OCI-LY1 (cell line): ENCODE measurements at regions not wholly inside any gene's neighbourhood (a gene's known extent, or its start where the extent isn't known, plus 50 kb on each side); places are given as distances from the start of the nearest gene placed in this dataset.

Experiments used
- EZH2 ChIP-seq: fragments of 200-600 bp; sonication (generic), shearing (Covaris generic); IDR thresholded peaks from 2 replicates; pipeline ENCODE4 v1.8.0; 2017; ENCODE audit warnings: borderline replicate concordance, mixed run types, mild to moderate bottlenecking, antibody characterized with exemption, low read length, moderate library complexity, mixed read lengths
- TF ChIP-seq, protein P1 (sequence below): fragments of 200-600 bp; sonication (generic), shearing (Covaris generic); IDR thresholded peaks from 2 replicates; pipeline ENCODE4 v1.5.1; 2017; ENCODE audit warnings: mild to moderate bottlenecking, antibody characterized with exemption, low read length, moderate library complexity, mixed read lengths

DNA sequence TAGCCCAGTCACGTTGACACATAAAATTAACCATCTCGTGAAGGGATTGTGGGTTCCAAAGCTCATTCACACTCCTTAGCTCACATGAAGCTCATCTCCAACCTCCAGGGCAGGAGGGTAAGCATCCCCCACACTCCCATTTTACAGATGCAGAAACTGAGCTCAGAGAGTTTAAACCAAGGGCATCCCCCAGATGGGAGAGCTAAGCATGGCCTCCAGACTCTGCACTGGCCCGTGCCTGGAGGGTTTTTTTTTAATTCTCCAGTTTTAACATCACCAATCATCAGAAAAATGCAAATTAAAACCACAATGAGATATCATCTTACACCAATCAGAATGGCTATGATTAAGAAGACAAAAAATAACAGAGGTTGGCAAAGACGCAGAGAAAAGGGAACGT is 53.3 kb upstream of the TCF7L2 start:
- TF ChIP-seq, protein P1, sequence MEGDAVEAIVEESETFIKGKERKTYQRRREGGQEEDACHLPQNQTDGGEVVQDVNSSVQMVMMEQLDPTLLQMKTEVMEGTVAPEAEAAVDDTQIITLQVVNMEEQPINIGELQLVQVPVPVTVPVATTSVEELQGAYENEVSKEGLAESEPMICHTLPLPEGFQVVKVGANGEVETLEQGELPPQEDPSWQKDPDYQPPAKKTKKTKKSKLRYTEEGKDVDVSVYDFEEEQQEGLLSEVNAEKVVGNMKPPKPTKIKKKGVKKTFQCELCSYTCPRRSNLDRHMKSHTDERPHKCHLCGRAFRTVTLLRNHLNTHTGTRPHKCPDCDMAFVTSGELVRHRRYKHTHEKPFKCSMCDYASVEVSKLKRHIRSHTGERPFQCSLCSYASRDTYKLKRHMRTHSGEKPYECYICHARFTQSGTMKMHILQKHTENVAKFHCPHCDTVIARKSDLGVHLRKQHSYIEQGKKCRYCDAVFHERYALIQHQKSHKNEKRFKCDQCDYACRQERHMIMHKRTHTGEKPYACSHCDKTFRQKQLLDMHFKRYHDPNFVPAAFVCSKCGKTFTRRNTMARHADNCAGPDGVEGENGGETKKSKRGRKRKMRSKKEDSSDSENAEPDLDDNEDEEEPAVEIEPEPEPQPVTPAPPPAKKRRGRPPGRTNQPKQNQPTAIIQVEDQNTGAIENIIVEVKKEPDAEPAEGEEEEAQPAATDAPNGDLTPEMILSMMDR: no peak
- no peak for TF ChIP-seq EZH2
